BLaER1 treated with 17β-estradiol and CSF1 and Interleukin-3, amounts not matched to agents 10 nM and 100 nM (cell line): ENCODE measurements at regions not wholly inside any gene's neighbourhood (a gene's known extent, or its start where the extent isn't known, plus 50 kb on each side); places are given as distances from the start of the nearest gene placed in this dataset.

Experiments
- H3K27ac ChIP-seq, 11 experiments: shearing (Covaris generic); formaldehyde crosslinking; 2 replicates each; pipeline ENCODE4 v1.8.1; 2022
- H3K27me3 ChIP-seq, 11 experiments: shearing (Covaris generic); formaldehyde crosslinking; 2 replicates each; pipeline ENCODE4 v1.8.1; 2022
- H3K36me3 ChIP-seq, 11 experiments: shearing (Covaris generic); formaldehyde crosslinking; 2 replicates each; pipeline ENCODE4 v1.8.1; 2022
- H3K4me1 ChIP-seq, 10 experiments: shearing (Covaris generic); formaldehyde crosslinking; 2 replicates each; pipeline ENCODE4 v1.8.1; 2022
- H3K4me2 ChIP-seq, 11 experiments: shearing (Covaris generic); formaldehyde crosslinking; 2 replicates each; pipeline ENCODE4 v1.8.1; 2022
- H3K4me3 ChIP-seq, 10 experiments: shearing (Covaris generic); formaldehyde crosslinking; 2 replicates each; pipeline ENCODE4 v1.8.1; 2022
- H3K9ac ChIP-seq, 11 experiments: shearing (Covaris generic); formaldehyde crosslinking; 2 replicates each; pipeline ENCODE4 v1.8.1; 2022
- H3K9me3 ChIP-seq, 11 experiments: shearing (Covaris generic); formaldehyde crosslinking; replicated peaks in 1 of 11; 2 replicates each; pipeline ENCODE4 v1.8.1; 2022
- H4K20me1 ChIP-seq, 11 experiments: shearing (Covaris generic); formaldehyde crosslinking; 2 replicates each; pipeline ENCODE4 v1.8.1; 2022
- Cebpa-rat ChIP-seq, 11 experiments: shearing (Covaris generic); IDR thresholded peaks; 2 replicates each; pipeline ENCODE4 v1.8.1; 2022

GRCh38 chr3:89576417-89576816, 469.0 kb downstream of the EPHA3 start:
- H3K4me3 ChIP-seq: no peak overlapping the region
- H3K9me3 ChIP-seq: no peaks in the 10 kb centered on the region
- H3K9ac ChIP-seq: no peak overlapping the region
- H3K36me3 ChIP-seq: no peaks in the 10 kb centered on the region
- no peak for TF ChIP-seq Cebpa-rat (IDR thresholded peaks at IDR 0.05)
- no peaks in the 10 kb centered on the region for H3K27me3 ChIP-seq
- H3K4me1 ChIP-seq: peaks cover 0 to 5% (median 0%) of the 10 kb centered on the region in 10 experiments; a peak in 2 of 20 replicates
- no peaks in the 10 kb centered on the region for H4K20me1 ChIP-seq
- H3K4me2 ChIP-seq: no peak overlapping the region
- H3K27ac ChIP-seq: no peak overlapping the region

DNA sequence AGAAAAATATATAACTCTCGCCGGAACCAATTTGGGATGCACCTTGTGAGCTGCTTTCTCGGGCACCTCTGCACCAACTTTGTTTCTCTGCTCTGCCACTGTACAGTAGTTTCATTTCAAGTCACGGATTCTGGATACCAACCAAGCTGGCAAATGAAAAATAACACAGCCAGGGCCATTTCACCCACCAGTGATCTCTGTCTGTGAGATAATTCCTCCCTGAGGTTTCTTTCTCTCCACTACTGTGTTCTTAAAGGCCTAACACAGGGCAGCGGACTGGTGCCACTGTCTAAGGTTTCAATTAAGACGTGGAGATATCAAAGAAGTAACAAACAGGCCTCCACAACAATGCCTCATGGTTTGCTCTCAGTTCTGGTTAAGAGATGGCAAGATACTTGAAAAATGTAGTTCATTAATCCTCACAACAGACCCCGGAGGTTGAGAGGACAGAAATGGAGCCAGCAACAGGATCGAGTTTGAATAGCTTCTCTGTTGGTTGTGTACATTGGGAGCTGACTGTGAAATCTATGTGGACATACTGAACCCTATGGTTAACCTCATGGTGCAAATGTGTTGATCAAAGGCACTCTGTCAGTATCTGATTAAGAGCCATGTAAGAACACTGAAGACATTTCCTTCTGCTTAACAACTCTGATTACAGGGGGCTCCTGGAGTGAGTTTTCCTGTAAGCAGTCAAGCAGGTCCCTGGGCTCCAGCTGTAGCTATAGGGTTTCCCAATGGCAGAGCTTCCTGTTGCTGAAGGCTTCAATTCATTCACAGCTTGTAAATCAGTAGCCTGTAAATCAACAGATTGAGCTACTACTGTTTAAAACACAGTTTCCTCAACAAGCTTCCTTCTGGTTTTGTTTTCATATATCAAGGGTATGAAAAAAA, 470.5 kb downstream of the EPHA3 start:
- H3K9me3 ChIP-seq: no peaks in the 10 kb centered on the region
- H3K27ac ChIP-seq: no peak overlapping the region
- no peak overlapping the region for H3K4me2 ChIP-seq
- H3K27me3 ChIP-seq: no peaks in the 10 kb centered on the region
- H3K4me3 ChIP-seq: no peak overlapping the region
- no peaks in the 10 kb centered on the region for H4K20me1 ChIP-seq
- H3K4me1 ChIP-seq: peaks cover 0 to 5% (median 0%) of the 10 kb centered on the region in 10 experiments; a peak in 2 of 20 replicates
- no peaks in the 10 kb centered on the region for H3K36me3 ChIP-seq
- no peak overlapping the region for H3K9ac ChIP-seq
- no peak for TF ChIP-seq Cebpa-rat (IDR thresholded peaks at IDR 0.05)

- H3K27ac ChIP-seq: no peak overlapping the region
- H3K4me2 ChIP-seq: no peak overlapping the region
- H3K4me1 ChIP-seq: peaks cover 0 to 5% (median 0%) of the 10 kb centered on the region in 10 experiments; a peak in 3 of 20 replicates
- H4K20me1 ChIP-seq: no peaks in the 10 kb centered on the region
- no peaks in the 10 kb centered on the region for H3K36me3 ChIP-seq
- H3K27me3 ChIP-seq: no peaks in the 10 kb centered on the region
- no peak overlapping the region for H3K9ac ChIP-seq
- H3K4me3 ChIP-seq: no peak overlapping the region
- no peaks in the 10 kb centered on the region for H3K9me3 ChIP-seq
- no peak for TF ChIP-seq Cebpa-rat (IDR thresholded peaks at IDR 0.05)
Measured at GRCh38 chr3:89580859-89581258, 473.4 kb downstream of the EPHA3 start.

DNA sequence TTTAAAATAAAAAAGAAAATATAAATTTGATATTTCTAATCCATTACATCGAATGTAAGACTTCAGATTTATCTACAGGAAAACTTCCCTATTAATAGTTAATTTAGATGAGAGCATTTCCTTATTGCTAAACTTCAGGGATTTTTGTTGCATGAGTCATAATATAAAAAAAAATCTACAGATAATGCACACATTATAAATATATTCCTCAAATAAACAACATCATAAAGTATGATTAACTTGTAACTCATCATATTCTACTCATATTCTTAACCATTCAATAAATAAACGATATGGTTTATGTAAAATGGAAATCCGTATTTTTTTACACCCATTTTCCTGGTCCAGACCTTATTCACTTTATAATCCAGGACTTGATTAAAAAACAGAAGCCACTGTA, 477.0 kb downstream of the EPHA3 start:
- H3K9ac ChIP-seq: no peak overlapping the region
- no peak overlapping the region for H3K4me3 ChIP-seq
- H3K4me2 ChIP-seq: 0 out of 22 replicates have a peak overlapping the region, but pooled peaks of 1 of the 11 experiments have one; percentile 9
- H3K9me3 ChIP-seq: no peaks in the 10 kb centered on the region
- H4K20me1 ChIP-seq: no peaks in the 10 kb centered on the region
- H3K36me3 ChIP-seq: no peaks in the 10 kb centered on the region
- no peak for TF ChIP-seq Cebpa-rat (IDR thresholded peaks at IDR 0.05)
- peaks cover 0 to 5% (median 0%) of the 10 kb centered on the region in 10 experiments; a peak in 2 of 20 replicates for H3K4me1 ChIP-seq
- H3K27me3 ChIP-seq: no peaks in the 10 kb centered on the region
- H3K27ac ChIP-seq: no peak overlapping the region

- TF ChIP-seq Cebpa-rat (IDR thresholded peaks at IDR 0.05): no peak
- H3K9me3 ChIP-seq: no peaks in the 10 kb centered on the region
- no peaks in the 10 kb centered on the region for H3K27me3 ChIP-seq
- peaks cover 0 to 5% (median 0%) of the 10 kb centered on the region in 10 experiments; a peak in 2 of 20 replicates for H3K4me1 ChIP-seq
- H3K9ac ChIP-seq: no peak overlapping the region
- no peaks in the 10 kb centered on the region for H3K36me3 ChIP-seq
- H4K20me1 ChIP-seq: no peaks in the 10 kb centered on the region
- no peak overlapping the region for H3K4me2 ChIP-seq
- H3K27ac ChIP-seq: no peak overlapping the region
- H3K4me3 ChIP-seq: no peak overlapping the region
Measured at GRCh38 chr3:89586256-89586655, 478.8 kb downstream of the EPHA3 start.

DNA sequence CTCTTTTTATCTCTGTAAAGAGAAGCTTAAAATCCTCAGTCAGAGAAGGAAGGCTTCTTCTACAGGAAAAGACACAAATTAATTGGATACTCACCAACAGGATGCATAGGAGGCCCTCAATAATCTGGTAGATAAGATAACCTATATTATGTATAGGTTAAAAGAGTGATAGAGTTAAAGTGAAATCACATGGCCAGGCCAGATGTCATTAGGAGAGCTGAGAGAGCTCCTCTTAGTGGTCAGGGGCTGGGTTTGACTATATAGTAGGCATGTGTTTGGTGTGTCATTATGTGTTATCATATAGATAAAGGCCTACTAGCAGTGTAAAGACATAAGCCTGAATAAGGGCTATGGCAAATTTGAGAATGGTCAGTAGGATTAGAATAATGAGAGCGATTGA, 479.3 kb downstream of the EPHA3 start:
- Histone ChIP-seq H3K36me3 (no peaks in the 10 kb centered on the region), H3K9me3 (no peaks in the 10 kb centered on the region), H3K4me3 (no peak overlapping the region), H3K27me3 (no peaks in the 10 kb centered on the region), H3K4me2 (no peak overlapping the region), H3K9ac (no peak overlapping the region), H3K4me1 (peaks cover 0 to 5% (median 0%) of the 10 kb centered on the region in 10 experiments; a peak in 2 of 20 replicates), H3K27ac (no peak overlapping the region), H4K20me1 (no peaks in the 10 kb centered on the region)
- TF ChIP-seq Cebpa-rat (IDR thresholded peaks at IDR 0.05): no peak

DNA sequence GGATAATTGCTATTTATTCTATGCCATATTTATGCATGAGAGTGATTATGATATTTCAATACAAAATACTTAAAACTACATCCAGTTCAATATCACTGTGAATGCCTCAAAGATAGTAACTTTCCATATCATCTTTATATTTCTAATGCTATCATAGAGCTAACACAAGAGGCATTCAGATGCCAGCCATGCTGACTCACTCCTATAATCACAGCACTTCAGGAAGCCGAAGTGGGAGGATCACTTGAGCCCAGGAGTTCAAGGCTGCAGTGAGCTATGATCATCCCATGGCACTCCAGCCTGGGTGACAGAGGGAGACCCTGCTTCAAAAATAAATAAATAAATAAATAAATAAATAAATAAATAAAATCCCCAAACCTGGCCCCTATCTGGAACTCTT, 498.7 kb downstream of the EPHA3 start:
- no peak overlapping the region for H3K4me3 ChIP-seq
- H3K4me2 ChIP-seq: no peak overlapping the region
- H3K9ac ChIP-seq: no peak overlapping the region
- H4K20me1 ChIP-seq: no peaks in the 10 kb centered on the region
- no peaks in the 10 kb centered on the region for H3K27me3 ChIP-seq
- H3K9me3 ChIP-seq: no peaks in the 10 kb centered on the region
- H3K4me1 ChIP-seq: no peaks in the 10 kb centered on the region
- H3K27ac ChIP-seq: no peak overlapping the region
- H3K36me3 ChIP-seq: no peaks in the 10 kb centered on the region
- no peak for TF ChIP-seq Cebpa-rat (IDR thresholded peaks at IDR 0.05)

- no peak for TF ChIP-seq Cebpa-rat (IDR thresholded peaks at IDR 0.05)
- Histone ChIP-seq H3K27me3 (no peaks in the 10 kb centered on the region), H3K27ac (no peak overlapping the region)
Measured at GRCh38 chr3:89612027-89612426, 504.6 kb downstream of the EPHA3 start.

DNA sequence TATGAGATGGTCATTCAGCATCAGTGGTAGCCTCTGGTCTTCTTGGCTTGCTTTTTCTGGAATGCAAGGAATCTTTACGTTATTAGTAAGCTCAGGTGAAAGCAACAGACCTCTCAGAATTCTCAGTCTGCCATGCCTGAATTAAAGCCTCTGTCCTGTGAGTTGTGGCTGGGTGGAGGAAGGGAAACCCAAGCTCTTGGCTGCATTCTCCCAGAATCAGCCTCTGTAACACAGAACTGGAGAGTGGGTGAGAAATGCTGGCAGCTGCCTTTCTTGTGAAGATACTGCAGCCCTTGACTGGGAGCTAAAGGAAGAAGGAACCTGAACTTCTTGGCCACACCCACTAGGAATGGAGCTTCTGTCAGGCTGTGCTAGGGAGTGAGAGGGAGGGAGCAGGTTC, 505.8 kb downstream of the EPHA3 start:
- no peak overlapping the region for H3K27ac ChIP-seq
- no peaks in the 10 kb centered on the region for H3K4me1 ChIP-seq
- no peak overlapping the region for H3K9ac ChIP-seq
- H4K20me1 ChIP-seq: no peaks in the 10 kb centered on the region
- no peak overlapping the region for H3K4me2 ChIP-seq
- no peak overlapping the region for H3K4me3 ChIP-seq
- TF ChIP-seq Cebpa-rat (IDR thresholded peaks at IDR 0.05): no peak
- H3K36me3 ChIP-seq: no peaks in the 10 kb centered on the region
- no peaks in the 10 kb centered on the region for H3K27me3 ChIP-seq
- H3K9me3 ChIP-seq: no peaks in the 10 kb centered on the region

More at GRCh38 chr3:89612027-89612426, 504.6 kb downstream of the EPHA3 start:
- Histone ChIP-seq H3K36me3 (no peaks in the 10 kb centered on the region), H3K4me2 (no peak overlapping the region), H3K4me1 (no peaks in the 10 kb centered on the region), H4K20me1 (no peaks in the 10 kb centered on the region), H3K9ac (no peak overlapping the region), H3K4me3 (no peak overlapping the region), H3K9me3 (no peaks in the 10 kb centered on the region)

DNA sequence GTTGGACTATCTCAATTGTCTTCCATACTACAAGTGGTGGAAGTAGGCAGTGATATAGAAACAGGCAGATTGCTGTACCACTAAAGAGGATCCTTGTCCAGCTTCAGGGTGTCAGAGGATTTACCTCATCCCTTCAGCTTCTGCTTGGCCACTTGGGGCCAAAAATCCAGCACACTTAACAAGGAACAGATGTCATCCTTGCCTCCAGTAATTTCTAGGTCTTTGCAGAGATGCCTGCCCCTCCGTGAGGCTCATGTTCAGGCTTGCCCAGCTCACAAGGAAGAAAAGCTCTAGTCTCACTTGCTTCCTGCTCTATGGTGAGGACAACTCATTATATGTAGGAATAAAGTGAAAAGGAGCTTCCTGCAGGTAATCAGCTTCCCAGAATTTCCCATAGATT, 510.3 kb downstream of the EPHA3 start:
- H3K4me1 ChIP-seq: no peaks in the 10 kb centered on the region
- no peak for TF ChIP-seq Cebpa-rat (IDR thresholded peaks at IDR 0.05)
- no peaks in the 10 kb centered on the region for H3K27me3 ChIP-seq
- no peak overlapping the region for H3K4me2 ChIP-seq
- H4K20me1 ChIP-seq: no peaks in the 10 kb centered on the region
- H3K27ac ChIP-seq: no peak overlapping the region
- H3K9ac ChIP-seq: no peak overlapping the region
- H3K36me3 ChIP-seq: no peaks in the 10 kb centered on the region
- H3K4me3 ChIP-seq: no peak overlapping the region
- H3K9me3 ChIP-seq: no peaks in the 10 kb centered on the region
